ES-I3 (cell line): ENCODE measurements at regions not wholly inside any gene's neighbourhood (a gene's known extent, or its start where the extent isn't known, plus 50 kb on each side); places are given as distances from the start of the nearest gene placed in this dataset.

Source experiments
- H3K36me3 ChIP-seq: 2 replicates; pipeline ENCODE4 v1.6.1; 2013; ENCODE audit warnings: mild to moderate bottlenecking, low read length, control low read depth, moderate library complexity; ENCODE audit not compliant: insufficient read depth
- H3K4me1 ChIP-seq: 2 replicates; pipeline ENCODE4 v1.6.1; 2013; ENCODE audit warnings: mild to moderate bottlenecking, control low read depth, low read length; ENCODE audit not compliant: insufficient read depth
- H3K9ac ChIP-seq: 2 replicates; pipeline ENCODE4 v1.6.1; 2013; ENCODE audit warnings: low read depth, mild to moderate bottlenecking, low read length, moderate library complexity
- H3K9me3 ChIP-seq: 2 replicates; pipeline ENCODE4 v1.6.1; 2013; ENCODE audit warnings: mild to moderate bottlenecking, low read length, moderate library complexity; ENCODE audit not compliant: control insufficient read depth, insufficient read depth

- H3K4me1 ChIP-seq, result peaks cover 19% of the 10 kb centered on the region
- H3K9me3 ChIP-seq, result no peaks in the 10 kb centered on the region
- no peak overlapping the region for H3K9ac ChIP-seq
- H3K36me3 ChIP-seq, result no peaks in the 10 kb centered on the region
Measured at GRCh38 chr6:112562301-112563231, 215.4 kb downstream of the RFPL4B start.

DNA sequence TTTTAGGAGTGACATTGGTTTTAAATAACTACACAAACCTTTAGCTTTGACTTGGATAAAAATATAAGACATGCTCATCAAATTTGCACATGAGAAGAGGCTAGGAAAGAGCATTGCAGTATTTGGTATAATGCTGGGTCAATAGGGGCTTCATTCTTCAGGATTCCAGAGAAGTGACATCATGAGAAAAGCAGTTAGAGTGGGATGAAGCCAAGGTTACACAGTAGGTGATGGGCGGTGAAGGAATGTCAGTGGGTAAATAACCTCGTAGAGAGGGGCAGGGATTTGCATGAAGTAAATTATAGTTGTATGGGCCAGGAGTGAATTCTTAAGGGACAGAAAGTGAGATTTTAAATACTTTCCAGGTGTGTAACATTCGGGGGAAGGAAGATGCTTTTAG lies 216.2 kb downstream of the RFPL4B start:
- H3K9ac ChIP-seq, result no peak overlapping the region
- H3K36me3 ChIP-seq, result no peaks in the 10 kb centered on the region
- H3K4me1 ChIP-seq, result peaks cover 19% of the 10 kb centered on the region
- H3K9me3 ChIP-seq, result no peaks in the 10 kb centered on the region

- H3K9me3 ChIP-seq, result no peaks in the 10 kb centered on the region
- no peaks in the 10 kb centered on the region for H3K36me3 ChIP-seq
- peaks cover 11% of the 10 kb centered on the region for H3K4me1 ChIP-seq
- H3K9ac ChIP-seq, result no peak overlapping the region
Measured at GRCh38 chr6:112568066-112568465, 220.9 kb downstream of the RFPL4B start.

DNA sequence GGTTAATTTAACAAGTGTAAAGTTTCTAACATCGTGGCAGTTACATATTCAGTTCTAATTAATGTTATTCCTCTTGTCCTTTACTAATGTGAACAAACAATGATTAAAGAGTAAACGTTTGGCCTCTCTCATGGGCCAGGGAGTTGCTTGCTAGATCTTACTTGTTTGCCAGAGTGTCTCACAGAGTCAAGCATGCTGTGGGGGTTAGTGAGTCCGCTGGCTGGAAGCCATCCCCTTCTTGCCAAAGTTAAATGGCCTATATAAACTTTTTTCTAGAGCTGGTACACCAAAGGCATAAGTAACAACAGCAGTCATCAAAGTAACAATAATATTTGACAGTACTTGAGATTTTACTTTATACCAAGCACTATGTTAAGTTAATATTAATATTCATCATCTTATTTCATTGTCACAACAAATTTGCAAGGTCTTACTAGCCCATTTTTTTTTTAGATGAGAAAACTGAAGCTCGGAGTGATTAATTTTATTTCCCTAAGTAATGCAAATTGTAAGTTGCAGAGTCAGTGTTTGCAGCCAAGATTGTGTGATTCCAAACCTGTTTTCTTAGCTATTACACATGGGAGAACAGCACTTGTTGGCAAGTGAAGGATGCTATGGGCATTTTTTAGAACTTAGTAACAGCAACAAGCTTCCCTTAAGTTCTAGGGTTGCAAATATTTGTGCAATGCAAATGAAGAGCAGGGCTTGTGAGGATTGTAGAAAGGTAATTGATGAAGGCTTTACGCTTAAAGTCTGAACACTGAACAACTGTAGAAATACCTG lies 224.5 kb downstream of the RFPL4B start:
- Histone ChIP-seq H3K4me1 (no peaks in the 10 kb centered on the region), H3K9ac (no peak overlapping the region), H3K36me3 (no peaks in the 10 kb centered on the region), H3K9me3 (no peaks in the 10 kb centered on the region)

- H3K9ac ChIP-seq, result no peak overlapping the region
- H3K4me1 ChIP-seq, result no peaks in the 10 kb centered on the region
- no peaks in the 10 kb centered on the region for H3K36me3 ChIP-seq
- no peaks in the 10 kb centered on the region for H3K9me3 ChIP-seq
Measured at GRCh38 chr6:112574190-112574589, 227.1 kb downstream of the RFPL4B start.

DNA sequence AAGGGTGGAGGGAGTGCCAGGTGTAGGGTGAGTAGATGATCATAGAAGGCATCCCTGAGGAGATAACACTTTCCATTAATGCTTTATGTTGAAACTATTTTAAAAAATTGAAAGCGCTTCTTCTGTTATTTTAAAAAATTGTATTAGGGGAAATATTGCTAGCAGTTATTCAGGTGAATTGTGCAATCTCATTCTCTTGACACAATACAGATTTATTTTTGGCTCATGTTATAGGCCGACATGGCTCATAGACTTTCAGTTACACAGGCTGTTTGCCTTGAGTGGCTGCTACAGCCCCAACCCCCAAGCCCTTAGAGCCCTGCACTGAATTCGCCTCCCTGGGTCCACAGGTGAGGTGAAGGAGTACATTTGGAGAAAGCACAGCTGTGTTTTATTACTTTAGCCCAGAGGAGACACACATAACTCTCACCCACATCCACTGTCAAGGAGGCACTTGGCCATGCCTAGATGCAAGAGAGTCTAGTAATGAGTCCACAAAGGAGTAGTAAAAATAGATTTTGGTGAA lies 228.2 kb downstream of the RFPL4B start:
- no peaks in the 10 kb centered on the region for H3K9me3 ChIP-seq
- no peaks in the 10 kb centered on the region for H3K4me1 ChIP-seq
- H3K9ac ChIP-seq, result no peak overlapping the region
- H3K36me3 ChIP-seq, result no peaks in the 10 kb centered on the region

GRCh38 chr6:112576423-112576822 lies 229.3 kb downstream of the RFPL4B start:
- no peaks in the 10 kb centered on the region for H3K9me3 ChIP-seq
- no peaks in the 10 kb centered on the region for H3K36me3 ChIP-seq
- no peak overlapping the region for H3K9ac ChIP-seq
- H3K4me1 ChIP-seq, result no peaks in the 10 kb centered on the region

DNA sequence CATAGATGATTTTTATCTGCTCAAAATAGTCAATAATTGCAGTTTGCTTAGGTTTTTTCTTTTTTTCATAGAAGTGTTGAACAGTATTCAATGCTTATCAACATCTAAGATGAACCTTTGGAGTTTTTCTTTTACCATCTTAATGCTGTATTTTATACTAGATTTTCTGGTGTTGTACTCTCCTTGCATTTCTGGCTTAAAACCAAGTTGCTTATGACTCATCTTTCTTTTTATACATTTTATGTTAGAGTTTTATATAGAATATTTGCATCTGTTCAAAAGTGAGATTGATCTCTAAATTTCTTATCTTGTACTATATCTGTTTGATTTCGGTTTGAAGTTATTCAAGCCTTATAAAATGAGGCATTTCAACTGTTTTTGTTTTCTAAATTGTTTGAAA lies 232.5 kb downstream of the RFPL4B start:
- H3K9ac ChIP-seq, result no peak overlapping the region
- no peaks in the 10 kb centered on the region for H3K36me3 ChIP-seq
- no peaks in the 10 kb centered on the region for H3K9me3 ChIP-seq
- H3K4me1 ChIP-seq, result no peaks in the 10 kb centered on the region

GRCh38 chr6:112581015-112581414 lies 233.9 kb downstream of the RFPL4B start:
- Histone ChIP-seq H3K4me1 (no peaks in the 10 kb centered on the region), H3K9ac (no peak overlapping the region), H3K9me3 (no peaks in the 10 kb centered on the region), H3K36me3 (no peaks in the 10 kb centered on the region)

DNA sequence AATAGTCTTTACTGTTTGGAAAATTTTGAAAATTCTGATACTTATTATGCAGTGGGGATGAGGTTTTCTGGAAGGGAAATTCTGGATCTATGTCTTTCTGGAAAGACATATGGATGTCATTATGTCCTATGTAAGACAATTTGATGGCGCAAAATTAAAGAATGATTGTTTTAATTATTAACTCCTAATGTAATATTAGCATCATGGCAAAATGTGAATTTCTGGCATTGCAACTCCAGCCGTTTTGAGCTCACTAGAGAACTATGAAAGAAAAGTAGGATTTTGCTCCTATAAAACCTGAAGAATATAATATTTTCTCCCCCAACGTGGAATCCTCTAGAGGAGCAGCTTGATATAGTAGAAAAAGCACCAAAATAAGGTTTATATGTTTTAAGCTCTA lies 243.2 kb downstream of the RFPL4B start:
- Histone ChIP-seq H3K9me3 (peaks cover 6% of the 10 kb centered on the region; the same call in 1 of the 2 replicates), H3K9ac (no peak overlapping the region), H3K36me3 (no peaks in the 10 kb centered on the region), H3K4me1 (no peaks in the 10 kb centered on the region)

- H3K4me1 ChIP-seq, result no peaks in the 10 kb centered on the region
- no peaks in the 10 kb centered on the region for H3K36me3 ChIP-seq
- H3K9me3 ChIP-seq, result peaks cover 6% of the 10 kb centered on the region; the same call in 1 of the 2 replicates
- H3K9ac ChIP-seq, result no peak overlapping the region
Measured at GRCh38 chr6:112591329-112591728, 244.2 kb downstream of the RFPL4B start.

- H3K9me3 ChIP-seq, result peaks cover 6% of the 10 kb centered on the region; the same call in 1 of the 2 replicates
- no peak overlapping the region for H3K9ac ChIP-seq
- H3K4me1 ChIP-seq, result no peaks in the 10 kb centered on the region
- H3K36me3 ChIP-seq, result no peaks in the 10 kb centered on the region
Measured at GRCh38 chr6:112592159-112592558, 245.0 kb downstream of the RFPL4B start.

DNA sequence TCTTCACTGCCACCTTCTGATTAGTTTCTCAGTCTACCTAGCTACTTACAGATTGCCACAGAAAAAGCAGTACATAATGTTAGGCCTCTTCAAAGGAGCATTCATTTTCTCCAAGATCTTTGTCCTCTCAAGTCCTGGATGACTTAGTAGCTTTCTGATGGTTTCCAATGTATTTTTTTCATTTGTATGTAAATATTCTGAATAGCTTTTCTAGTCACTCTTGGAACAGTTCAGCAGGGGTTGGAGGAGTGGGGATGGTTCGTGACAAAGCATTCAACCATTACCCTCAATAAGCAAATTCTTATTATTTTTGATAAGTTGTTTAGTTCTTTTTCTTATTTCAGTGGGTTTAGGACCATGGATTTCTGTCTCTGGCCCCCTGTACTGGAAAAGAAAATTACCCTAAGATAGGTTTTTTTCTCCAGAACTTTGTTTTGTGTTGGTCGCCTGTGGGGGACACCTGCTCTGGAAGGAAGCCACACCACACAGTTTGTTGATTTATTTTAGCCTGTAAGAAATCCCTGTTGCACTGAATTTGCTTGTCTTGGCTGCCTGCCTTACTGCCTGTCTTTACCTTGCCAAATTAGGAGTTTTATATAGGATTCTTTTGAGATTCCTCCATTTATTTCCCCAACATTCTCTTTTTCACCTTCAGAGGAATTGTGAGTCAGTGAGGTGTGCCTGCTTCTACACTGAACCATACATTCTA lies 247.9 kb downstream of the RFPL4B start:
- Histone ChIP-seq H3K9ac (no peak overlapping the region), H3K4me1 (no peaks in the 10 kb centered on the region), H3K9me3 (0 out of 2 replicates have a peak, but pooled peaks cover 4% of the 10 kb centered on the region), H3K36me3 (no peaks in the 10 kb centered on the region)

DNA sequence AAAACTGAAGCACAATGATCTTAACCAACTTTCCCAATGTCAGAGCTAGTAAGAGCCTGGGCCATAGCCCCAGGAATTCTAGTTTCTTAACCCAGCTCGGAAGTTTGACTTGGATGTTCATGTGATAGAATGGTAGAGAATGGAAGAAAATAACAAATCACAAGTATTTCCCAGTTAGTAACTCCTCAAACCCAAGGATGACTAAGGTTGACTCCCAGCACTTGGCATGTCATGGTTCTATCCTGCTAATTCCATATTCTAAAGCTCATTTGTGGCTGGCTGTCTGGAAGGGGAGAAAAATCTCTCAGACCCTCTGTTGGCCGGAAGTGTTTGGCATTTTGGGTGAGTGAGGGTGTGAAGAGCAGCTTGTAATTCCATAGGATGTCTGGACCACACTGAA lies 248.7 kb downstream of the RFPL4B start:
- no peak overlapping the region for H3K9ac ChIP-seq
- 0 out of 2 replicates have a peak, but pooled peaks cover 4% of the 10 kb centered on the region for H3K9me3 ChIP-seq
- H3K4me1 ChIP-seq, result no peaks in the 10 kb centered on the region
- no peaks in the 10 kb centered on the region for H3K36me3 ChIP-seq
